CD4-positive, alpha-beta T cell (primary cell): ENCODE measurements at regions not wholly inside any gene's neighbourhood (a gene's known extent, or its start where the extent isn't known, plus 50 kb on each side); places are given as distances from the start of the nearest gene placed in this dataset.

ENCODE experiments used
- ATAC-seq: fragments of 200-7000 bp; cut with Tn5 transposase; one replicate; pipeline ENCODE4 v1.10.0; 2022; ENCODE audit warnings: mild to moderate bottlenecking; ENCODE audit not compliant: poor library complexity
- CTCF ChIA-PET: fragments of 350-600 bp; sonication (Branson Sonifier 250); formaldehyde crosslinking; loops from one replicate; lab custom pipeline; 2021; ENCODE audit warnings: antibody characterized with exemption, inconsistent platforms; lab: Charles Lee
- POLR2A ChIA-PET: fragments of 350-600 bp; sonication (Branson Sonifier 250); formaldehyde crosslinking; loops from one replicate; lab custom pipeline; 2021; ENCODE audit warnings: antibody characterized with exemption, inconsistent platforms; lab: Charles Lee
- DNase-seq, 14 experiments: peaks; one replicate each; pipeline ENCODE4 v3.0.0-alpha.2; 2013 to 2020; ENCODE audit warnings: mixed read lengths in 2 of 14
- H3K27ac ChIP-seq, 2 donors: one replicate each; pipeline versions ENCODE4 v1.5.1 to v1.7.0; 2013; ENCODE audit warnings: low read length in 2 of 2, low read depth in 1 of 2, mild to moderate bottlenecking in 1 of 2
- H3K27me3 ChIP-seq, 2 experiments: 1 replicate in 1 of 2; 2 replicates in 1 of 2; pipeline versions ENCODE4 v1.6.1 to v1.7.0; 2013; ENCODE audit warnings: low read length in 2 of 2, control low read depth in 1 of 2, mild to moderate bottlenecking in 1 of 2, moderate library complexity in 1 of 2; ENCODE audit not compliant: insufficient read depth in 2 of 2, control insufficient read depth in 1 of 2
- H3K36me3 ChIP-seq: one replicate; pipeline ENCODE4 v1.6.1; 2013; ENCODE audit warnings: low read length, control low read depth; ENCODE audit not compliant: insufficient read depth
- H3K4me1 ChIP-seq: one replicate; pipeline ENCODE4 v1.6.1; 2013; ENCODE audit warnings: low read length, control low read depth; ENCODE audit not compliant: insufficient read depth
- H3K4me3 ChIP-seq: one replicate; pipeline ENCODE4 v1.5.1; 2013; ENCODE audit warnings: mild to moderate bottlenecking, low read length, moderate library complexity
- H3K9me3 ChIP-seq, 2 experiments: 1 replicate in 1 of 2; 2 replicates in 1 of 2; pipeline versions ENCODE4 v1.6.1 to v1.7.0; 2013; ENCODE audit warnings: low read length in 2 of 2, mild to moderate bottlenecking in 2 of 2, control low read depth in 1 of 2, moderate library complexity in 1 of 2; ENCODE audit not compliant: control insufficient read depth in 1 of 2, insufficient read depth in 1 of 2
- H3K27ac Mint-ChIP-seq: one replicate; pipeline ENCODE4 v1.8.0; 2020; ENCODE audit warnings: mixed read lengths
- H3K27me3 Mint-ChIP-seq: one replicate; pipeline ENCODE4 v1.8.0; 2021; ENCODE audit warnings: mixed read lengths
- H3K36me3 Mint-ChIP-seq: one replicate; pipeline ENCODE4 v1.8.0; 2021; ENCODE audit warnings: low read depth, mixed read lengths
- H3K4me1 Mint-ChIP-seq: one replicate; pipeline ENCODE4 v1.8.0; 2021; ENCODE audit warnings: low read depth, mixed read lengths
- H3K4me3 Mint-ChIP-seq: one replicate; pipeline ENCODE4 v1.8.0; 2020; ENCODE audit warnings: mild to moderate bottlenecking, mixed read lengths
- H3K9me3 Mint-ChIP-seq: one replicate; pipeline ENCODE4 v1.8.0; 2020; ENCODE audit warnings: mixed read lengths
- intact Hi-C, 2 experiments: fragments of 100-400 bp; cut with DNase I in 1 of 2; cut with micrococcal nuclease in 1 of 2; formaldehyde crosslinking; loops; one replicate each; pipeline versions ENCODE4 v1.15.1 to v1.9.0; 2023 to 2025; cut with DNase I, micrococcal nuclease
- TF ChIP-seq, protein P1 (sequence below): fragments of 200-600 bp; IDR thresholded peaks from one replicate; pipeline ENCODE4 v1.8.0; 2022; ENCODE audit warnings: antibody characterized with exemption, mild to moderate bottlenecking

DNA sequence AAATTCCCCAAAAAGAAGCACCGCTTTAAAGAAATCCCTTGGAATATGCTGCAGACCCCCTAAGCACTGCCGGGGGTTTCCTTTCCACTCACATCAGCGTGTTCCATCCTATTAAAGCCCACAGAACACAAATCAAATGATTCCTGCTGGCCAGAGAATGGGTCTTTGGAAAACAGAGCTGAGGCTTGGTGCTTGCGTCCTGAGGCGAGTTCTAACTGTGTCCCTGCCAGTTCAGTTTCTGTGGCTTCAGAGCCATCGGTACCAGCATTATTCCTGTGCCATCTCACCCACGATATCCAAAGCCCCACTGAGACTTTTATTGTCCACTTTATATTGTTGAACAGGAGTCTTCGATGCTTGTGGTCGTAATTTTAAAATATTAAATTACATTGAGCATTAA is 142.0 kb upstream of the SYT13 start:
- Mint-ChIP-seq H3K4me3 (no peak overlapping the region), H3K4me1 (no peaks in the 10 kb centered on the region), H3K27me3 (peaks cover 40% of the 10 kb centered on the region), H3K27ac (no peak overlapping the region), H3K36me3 (no peaks in the 10 kb centered on the region), H3K9me3 (no peaks in the 10 kb centered on the region)
- Histone ChIP-seq H3K36me3 (no peaks in the 10 kb centered on the region), H3K27me3 (no peaks in the 10 kb centered on the region), H3K4me1 (no peaks in the 10 kb centered on the region), H3K9me3 (no peaks in the 10 kb centered on the region), H3K4me3 (no peak overlapping the region), H3K27ac (no peak overlapping the region)
- POLR2A ChIA-PET, result no interaction called here
- DNase-seq, result no peak
- ATAC-seq, result no peak
- intact Hi-C loops, result no loop called here
- CTCF ChIA-PET, result no interaction called here
- TF ChIP-seq, protein P1, sequence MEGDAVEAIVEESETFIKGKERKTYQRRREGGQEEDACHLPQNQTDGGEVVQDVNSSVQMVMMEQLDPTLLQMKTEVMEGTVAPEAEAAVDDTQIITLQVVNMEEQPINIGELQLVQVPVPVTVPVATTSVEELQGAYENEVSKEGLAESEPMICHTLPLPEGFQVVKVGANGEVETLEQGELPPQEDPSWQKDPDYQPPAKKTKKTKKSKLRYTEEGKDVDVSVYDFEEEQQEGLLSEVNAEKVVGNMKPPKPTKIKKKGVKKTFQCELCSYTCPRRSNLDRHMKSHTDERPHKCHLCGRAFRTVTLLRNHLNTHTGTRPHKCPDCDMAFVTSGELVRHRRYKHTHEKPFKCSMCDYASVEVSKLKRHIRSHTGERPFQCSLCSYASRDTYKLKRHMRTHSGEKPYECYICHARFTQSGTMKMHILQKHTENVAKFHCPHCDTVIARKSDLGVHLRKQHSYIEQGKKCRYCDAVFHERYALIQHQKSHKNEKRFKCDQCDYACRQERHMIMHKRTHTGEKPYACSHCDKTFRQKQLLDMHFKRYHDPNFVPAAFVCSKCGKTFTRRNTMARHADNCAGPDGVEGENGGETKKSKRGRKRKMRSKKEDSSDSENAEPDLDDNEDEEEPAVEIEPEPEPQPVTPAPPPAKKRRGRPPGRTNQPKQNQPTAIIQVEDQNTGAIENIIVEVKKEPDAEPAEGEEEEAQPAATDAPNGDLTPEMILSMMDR, result no peak

DNA sequence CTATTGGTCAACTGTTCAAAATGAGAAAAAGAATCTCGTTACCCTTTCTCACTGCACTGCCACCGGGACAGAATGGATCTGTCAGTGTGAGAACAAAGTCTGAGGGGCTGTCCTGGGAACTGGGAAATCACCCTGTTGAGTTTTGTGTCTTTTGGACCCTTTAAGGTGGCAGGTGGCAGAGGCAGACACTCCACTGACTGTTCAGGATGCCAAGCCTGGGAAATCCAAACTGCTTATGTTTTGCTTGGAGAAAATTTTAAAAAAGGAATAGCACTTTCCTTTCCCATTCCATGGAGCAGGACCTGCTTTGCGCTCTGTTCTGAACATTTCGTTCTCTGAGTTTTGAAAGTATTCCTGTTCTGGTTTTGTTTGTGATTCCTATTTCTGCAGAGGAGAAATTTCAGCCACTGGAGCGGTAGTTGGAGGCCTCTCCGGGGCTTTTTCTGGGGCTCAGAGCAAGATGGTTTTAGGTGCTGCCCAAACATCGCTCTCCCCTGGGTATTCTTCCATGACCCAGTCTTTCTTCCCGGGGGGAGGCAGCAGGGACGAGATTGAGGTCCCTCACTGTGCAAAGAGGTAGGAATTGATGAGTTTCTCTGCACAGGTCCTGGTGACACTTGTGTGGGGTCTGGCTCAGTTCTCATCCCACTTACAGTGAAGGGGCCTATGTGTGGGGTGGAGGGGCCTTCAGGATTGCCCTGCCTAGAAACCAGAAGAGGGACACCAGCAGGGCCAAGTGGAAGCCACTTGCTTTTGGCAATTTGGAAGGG is 138.5 kb upstream of the SYT13 start:
- H3K36me3 Mint-ChIP-seq, result no peaks in the 10 kb centered on the region
- DNase-seq (no peak), ATAC-seq (no peak)
- no peaks in the 10 kb centered on the region for H3K36me3 ChIP-seq
- ChIA-PET CTCF (no interaction called here), POLR2A (no interaction called here)
- no peaks in the 10 kb centered on the region for H3K4me1 ChIP-seq
- H3K27me3 Mint-ChIP-seq, result peaks cover 45% of the 10 kb centered on the region
- intact Hi-C loops, result no loop called here
- TF ChIP-seq, protein P1, result no peak
- no peak overlapping the region for H3K4me3 Mint-ChIP-seq
- no peak overlapping the region for H3K4me3 ChIP-seq
- H3K9me3 ChIP-seq, result peaks cover under 1 to 1% of the 10 kb centered on the region in 2 experiments
- H3K27ac ChIP-seq, result no peak overlapping the region
- no peak overlapping the region for H3K27ac Mint-ChIP-seq
- peaks cover 2 to 5% of the 10 kb centered on the region in 2 experiments for H3K27me3 ChIP-seq
- no peaks in the 10 kb centered on the region for H3K4me1 Mint-ChIP-seq
- no peaks in the 10 kb centered on the region for H3K9me3 Mint-ChIP-seq

DNA sequence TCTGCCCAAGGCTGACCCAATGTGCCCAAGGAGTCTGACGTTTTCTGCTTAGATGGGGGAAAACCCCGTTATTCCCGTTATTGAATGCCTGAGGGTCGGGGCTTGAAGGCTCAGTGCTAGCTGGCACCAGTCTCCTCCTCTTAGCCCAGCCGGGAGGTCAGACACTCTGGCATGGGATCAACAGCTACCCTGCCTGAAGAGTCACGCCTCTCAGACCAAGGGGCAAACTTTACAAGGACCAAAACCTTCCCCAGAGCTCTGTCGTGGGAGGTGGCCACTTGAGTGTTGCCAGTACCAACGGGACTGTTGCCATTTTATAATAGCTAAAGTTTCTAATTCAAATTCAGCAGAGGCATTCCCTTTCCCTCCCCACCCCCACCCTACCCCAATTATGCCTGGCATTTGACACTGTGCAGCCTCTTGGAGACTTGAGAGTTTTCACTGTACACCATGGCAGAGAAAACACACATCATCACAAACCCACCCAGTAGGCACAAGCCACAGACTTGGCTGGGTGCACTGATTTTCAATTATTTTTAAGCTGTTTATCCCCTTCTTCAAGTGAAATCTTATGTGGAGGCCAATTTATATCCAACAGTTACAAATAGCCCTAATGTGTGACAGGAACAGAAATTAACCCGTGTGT is 137.5 kb upstream of the SYT13 start:
- ATAC-seq, result no peak
- no peaks in the 10 kb centered on the region for H3K9me3 Mint-ChIP-seq
- ChIA-PET CTCF (no interaction called here), POLR2A (no interaction called here)
- H3K4me3 ChIP-seq, result no peak overlapping the region
- H3K9me3 ChIP-seq, result peaks cover 5% of the 10 kb centered on the region in 2 experiments
- intact Hi-C loops, result no loop called here
- H3K4me1 Mint-ChIP-seq, result no peaks in the 10 kb centered on the region
- no peak overlapping the region for H3K27ac ChIP-seq
- H3K36me3 Mint-ChIP-seq, result no peaks in the 10 kb centered on the region
- H3K27me3 ChIP-seq, result peaks cover 4 to 5% of the 10 kb centered on the region in 2 experiments
- H3K4me3 Mint-ChIP-seq, result no peak overlapping the region
- no peak overlapping the region for H3K27ac Mint-ChIP-seq
- TF ChIP-seq, protein P1, result no peak
- H3K4me1 ChIP-seq, result no peaks in the 10 kb centered on the region
- no peaks in the 10 kb centered on the region for H3K36me3 ChIP-seq
- DNase-seq, result no peak
- peaks cover 41% of the 10 kb centered on the region for H3K27me3 Mint-ChIP-seq
